ENCODE measurements at regions not wholly inside any gene's neighbourhood (a gene's known extent, or its start where the extent isn't known, plus 50 kb on each side); places are given as distances from the start of the nearest gene placed in this dataset.

- Histone ChIP-seq H3K4me3 (no peak overlapping the region), H3K4me1 (ENCODE audit: control insufficient read depth in 1 of 2, low read depth in 2 of 2) (peaks cover 5 to 24% of the 10 kb centered on the region in 2 donors), H3K36me3 (no peaks in the 10 kb centered on the region), H3K27me3 (replicated peaks; ENCODE audit: insufficient read depth) (no peaks in the 10 kb centered on the region), H3K27ac (no peak overlapping the region), H3K9me3 (no peaks in the 10 kb centered on the region)
- DNase-seq (ENCODE audit: low spot score) = no peak
- no peak for ATAC-seq (ENCODE audit: insufficient number of reproducible peaks, low FRiP score, low read depth)
- TF ChIP-seq CTCF (IDR thresholded peaks at IDR 0.05) = no peak
Measured at GRCh38 chr13:44229371-44230030, 144.1 kb upstream of the SERP2 start.

GRCh38 chr13:44230071-44230470 lies 143.6 kb upstream of the SERP2 start:
- Histone ChIP-seq H3K27me3 (replicated peaks; ENCODE audit: insufficient read depth) (no peaks in the 10 kb centered on the region), H3K4me1 (ENCODE audit: control insufficient read depth in 1 of 2, low read depth in 2 of 2) (peaks cover 5 to 18% of the 10 kb centered on the region in 2 donors), H3K36me3 (no peaks in the 10 kb centered on the region), H3K9me3 (no peaks in the 10 kb centered on the region), H3K4me3 (no peak overlapping the region), H3K27ac (no peak overlapping the region)
- DNase-seq (ENCODE audit: low spot score) (no peak), ATAC-seq (ENCODE audit: insufficient number of reproducible peaks, low FRiP score, low read depth) (no peak)
- no peak for TF ChIP-seq CTCF (IDR thresholded peaks at IDR 0.05)

GRCh38 chr13:44230736-44231135 lies 142.9 kb upstream of the SERP2 start:
- TF ChIP-seq CTCF (IDR thresholded peaks at IDR 0.05) = no peak
- no peaks in the 10 kb centered on the region for H3K9me3 ChIP-seq
- no peak for ATAC-seq (ENCODE audit: insufficient number of reproducible peaks, low FRiP score, low read depth)
- H3K27me3 ChIP-seq (replicated peaks; ENCODE audit: insufficient read depth) = no peaks in the 10 kb centered on the region
- no peak overlapping the region for H3K27ac ChIP-seq
- H3K36me3 ChIP-seq = no peaks in the 10 kb centered on the region
- H3K4me1 ChIP-seq (ENCODE audit: control insufficient read depth in 1 of 2, low read depth in 2 of 2) = peaks cover 5 to 12% of the 10 kb centered on the region in 2 donors
- DNase-seq (ENCODE audit: low spot score) = no peak
- no peak overlapping the region for H3K4me3 ChIP-seq

GRCh38 chr13:44231786-44232516 lies 141.7 kb upstream of the SERP2 start:
- H3K4me3 ChIP-seq = no peak overlapping the region
- no peak for TF ChIP-seq CTCF (IDR thresholded peaks at IDR 0.05)
- H3K27ac ChIP-seq = no peak overlapping the region
- H3K36me3 ChIP-seq = no peaks in the 10 kb centered on the region
- H3K27me3 ChIP-seq (replicated peaks; ENCODE audit: insufficient read depth) = no peaks in the 10 kb centered on the region
- peaks cover 15 to 24% of the 10 kb centered on the region in 2 donors for H3K4me1 ChIP-seq (ENCODE audit: control insufficient read depth in 1 of 2, low read depth in 2 of 2)
- DNase-seq (ENCODE audit: low spot score) = no peak
- no peaks in the 10 kb centered on the region for H3K9me3 ChIP-seq
- peak; percentile 92 for ATAC-seq (ENCODE audit: insufficient number of reproducible peaks, low FRiP score, low read depth)

- no peaks in the 10 kb centered on the region for H3K9me3 ChIP-seq
- H3K27ac ChIP-seq = no peak overlapping the region
- TF ChIP-seq CTCF (IDR thresholded peaks at IDR 0.05) = no peak
- ATAC-seq (ENCODE audit: insufficient number of reproducible peaks, low FRiP score, low read depth) (no peak), DNase-seq (ENCODE audit: low spot score) (no peak)
- H3K27me3 ChIP-seq (replicated peaks; ENCODE audit: insufficient read depth) = no peaks in the 10 kb centered on the region
- H3K36me3 ChIP-seq = no peaks in the 10 kb centered on the region
- H3K4me1 ChIP-seq (ENCODE audit: control insufficient read depth in 1 of 2, low read depth in 2 of 2) = peaks cover 18 to 30% of the 10 kb centered on the region in 2 donors
- H3K4me3 ChIP-seq = no peak overlapping the region
Measured at GRCh38 chr13:44232774-44233173, 140.8 kb upstream of the SERP2 start.
